Adipocyte (in vitro differentiated cells): ENCODE measurements at regions not wholly inside any gene's neighbourhood (a gene's known extent, or its start where the extent isn't known, plus 50 kb on each side); places are given as distances from the start of the nearest gene placed in this dataset.

Experiments used
- DNase-seq: peaks from one replicate; pipeline ENCODE4 v3.0.0-alpha.2; 2015; ENCODE audit warnings: low read depth
- H3K27me3 ChIP-seq: replicated peaks from 2 replicates; pipeline ENCODE4 v1.7.0; 2013; ENCODE audit warnings: mild to moderate bottlenecking, low read length, moderate library complexity; ENCODE audit not compliant: control insufficient read depth, insufficient read depth
- H3K36me3 ChIP-seq: 2 replicates; pipeline ENCODE4 v1.7.0; 2013; ENCODE audit warnings: low read length, mild to moderate bottlenecking, moderate library complexity; ENCODE audit not compliant: control insufficient read depth, insufficient read depth, severe bottlenecking
- H3K4me1 ChIP-seq: 2 replicates; pipeline ENCODE4 v1.7.0; 2013; ENCODE audit warnings: mild to moderate bottlenecking, low read length, moderate library complexity; ENCODE audit not compliant: control insufficient read depth, insufficient read depth
- H3K4me3 ChIP-seq: 2 replicates; pipeline ENCODE4 v1.7.0; 2013; ENCODE audit warnings: mild to moderate bottlenecking, low read length, moderate library complexity
- H3K9ac ChIP-seq: 2 replicates; pipeline ENCODE4 v1.7.0; 2013; ENCODE audit warnings: mild to moderate bottlenecking, low read length, moderate library complexity
- H3K9me3 ChIP-seq: 2 replicates; pipeline ENCODE4 v1.7.0; 2013; ENCODE audit warnings: mild to moderate bottlenecking, low read length, moderate library complexity; ENCODE audit not compliant: control insufficient read depth

DNA sequence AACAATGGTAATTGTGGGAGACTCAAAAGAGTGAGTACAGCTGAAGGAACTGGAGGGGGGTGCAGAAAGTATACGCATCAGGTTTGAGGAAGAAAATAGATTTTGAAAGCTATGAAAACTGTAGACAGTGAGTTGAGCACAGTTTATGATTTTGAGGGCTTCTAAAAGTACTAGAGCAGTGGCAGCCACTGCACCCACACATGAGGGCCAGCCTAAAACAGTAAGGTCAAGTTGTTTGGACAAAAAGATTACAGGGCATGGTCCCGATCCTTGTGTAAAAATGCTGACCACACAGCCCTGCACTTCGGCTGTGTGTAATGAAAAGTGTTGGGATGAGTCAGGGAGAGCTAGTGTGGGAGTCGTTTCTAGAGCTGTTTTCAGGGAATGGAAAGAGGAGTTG, 2282.1 kb downstream of the TP53TG3F start:
- no peaks in the 10 kb centered on the region for H3K27me3 ChIP-seq
- H3K36me3 ChIP-seq = no peaks in the 10 kb centered on the region
- no peak overlapping the region for H3K9ac ChIP-seq
- DNase-seq = no peak
- no peak overlapping the region for H3K4me3 ChIP-seq
- no peaks in the 10 kb centered on the region for H3K9me3 ChIP-seq
- H3K4me1 ChIP-seq = no peaks in the 10 kb centered on the region

DNA sequence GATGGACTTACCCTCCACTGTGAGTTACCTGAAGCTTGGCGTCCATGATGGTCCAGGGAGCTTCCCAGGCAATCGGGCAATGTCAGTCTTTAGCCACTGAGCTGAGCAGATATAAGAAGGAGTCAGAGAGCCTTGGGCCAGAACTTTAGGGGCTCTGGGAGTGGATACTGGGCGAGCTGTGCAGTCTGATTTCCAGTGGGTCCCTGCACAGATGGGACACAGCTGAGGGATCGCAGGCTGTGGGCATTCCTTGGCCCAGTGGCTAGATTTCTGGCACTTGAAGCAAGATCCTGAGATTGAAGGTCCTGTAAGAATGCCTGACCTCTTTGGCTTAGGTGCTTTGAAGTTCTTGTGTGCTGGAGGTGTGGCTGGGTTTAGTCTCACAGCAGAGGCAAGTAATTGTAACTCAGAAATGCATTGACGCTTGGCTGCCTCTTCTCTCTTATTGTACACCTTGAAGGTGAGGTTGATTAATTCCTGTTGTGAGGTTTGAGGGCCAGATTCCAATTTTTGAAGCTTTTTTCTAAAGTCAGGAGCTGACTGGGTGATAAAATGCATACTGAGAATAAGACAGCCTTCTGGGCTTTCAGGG, 2283.8 kb downstream of the TP53TG3F start:
- DNase-seq = no peak
- no peak overlapping the region for H3K4me3 ChIP-seq
- H3K9me3 ChIP-seq = no peaks in the 10 kb centered on the region
- no peak overlapping the region for H3K9ac ChIP-seq
- no peaks in the 10 kb centered on the region for H3K27me3 ChIP-seq
- H3K4me1 ChIP-seq = no peaks in the 10 kb centered on the region
- H3K36me3 ChIP-seq = no peaks in the 10 kb centered on the region

DNA sequence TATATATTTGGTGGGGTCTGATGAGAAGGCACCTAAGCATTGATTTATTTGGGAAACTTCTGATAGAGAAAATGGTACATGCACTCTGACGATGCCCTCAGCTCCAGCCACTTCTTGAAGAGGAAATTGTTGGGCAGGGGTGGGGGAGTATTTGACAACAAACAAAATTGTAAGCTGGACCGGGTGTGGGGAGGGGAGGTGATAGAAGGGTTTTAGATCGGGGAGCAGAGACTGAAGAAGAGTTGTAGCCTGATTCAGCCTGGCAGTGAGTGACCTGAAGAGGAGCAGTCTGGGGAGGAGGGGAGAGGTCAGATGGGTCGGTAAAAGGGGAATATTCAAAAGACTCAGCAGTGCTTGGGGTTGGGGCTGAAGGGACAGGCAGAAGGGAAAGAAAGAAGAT, 2284.7 kb downstream of the TP53TG3F start:
- no peaks in the 10 kb centered on the region for H3K9me3 ChIP-seq

DNA sequence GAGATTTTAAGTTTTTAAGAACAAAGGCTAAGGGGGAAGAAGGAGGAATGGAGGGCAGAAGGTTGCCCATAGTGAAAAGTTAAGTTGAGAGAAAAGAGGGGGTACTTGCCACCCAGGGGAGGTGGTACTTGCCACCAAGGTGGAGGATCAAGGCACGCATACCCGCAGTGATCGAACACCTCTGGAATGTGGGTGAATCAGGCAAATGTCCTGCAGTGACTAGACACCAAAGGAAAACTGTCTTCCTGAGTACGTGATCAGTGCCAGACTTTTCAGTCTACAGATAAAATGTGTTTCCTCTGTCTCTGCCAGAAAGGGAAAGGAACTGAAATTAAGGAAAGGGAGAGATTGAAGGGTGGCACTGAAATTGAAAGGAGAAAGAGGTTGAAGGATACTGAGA, 2285.3 kb downstream of the TP53TG3F start:
- H3K4me1 ChIP-seq = no peaks in the 10 kb centered on the region
- H3K9me3 ChIP-seq = no peaks in the 10 kb centered on the region
- H3K9ac ChIP-seq = no peak overlapping the region
- H3K36me3 ChIP-seq = no peaks in the 10 kb centered on the region
- no peak overlapping the region for H3K4me3 ChIP-seq
- H3K27me3 ChIP-seq = no peaks in the 10 kb centered on the region
- no peak for DNase-seq

More for the DNA sequence above, 2284.7 kb downstream of the TP53TG3F start:
- DNase-seq = no peak
- H3K27me3 ChIP-seq = no peaks in the 10 kb centered on the region
- H3K4me1 ChIP-seq = no peaks in the 10 kb centered on the region
- H3K36me3 ChIP-seq = no peaks in the 10 kb centered on the region
- no peak overlapping the region for H3K4me3 ChIP-seq
- H3K9ac ChIP-seq = no peak overlapping the region

DNA sequence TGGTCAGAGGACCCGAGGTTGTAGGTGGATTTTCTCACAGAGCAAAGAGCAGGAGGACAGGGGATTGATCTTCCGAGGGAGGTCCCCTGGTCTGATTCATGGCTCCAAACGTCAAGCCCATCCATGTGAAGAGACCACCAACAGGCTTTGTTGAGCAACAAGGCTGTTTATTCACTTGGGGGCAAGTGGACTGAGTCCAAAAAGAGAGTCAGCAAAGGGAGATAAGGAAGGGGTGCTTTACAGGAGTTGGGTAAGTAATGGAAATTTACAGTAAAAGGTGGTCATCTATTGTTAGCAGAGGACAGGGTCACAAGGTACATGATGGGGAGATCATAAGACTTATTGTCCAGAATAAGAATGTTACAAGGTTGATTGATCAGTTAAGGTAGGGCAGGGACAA, 2285.8 kb downstream of the TP53TG3F start:
- Histone ChIP-seq H3K9ac (no peak overlapping the region), H3K4me3 (no peak overlapping the region), H3K27me3 (no peaks in the 10 kb centered on the region), H3K36me3 (no peaks in the 10 kb centered on the region), H3K9me3 (no peaks in the 10 kb centered on the region), H3K4me1 (no peaks in the 10 kb centered on the region)
- no peak for DNase-seq

DNA sequence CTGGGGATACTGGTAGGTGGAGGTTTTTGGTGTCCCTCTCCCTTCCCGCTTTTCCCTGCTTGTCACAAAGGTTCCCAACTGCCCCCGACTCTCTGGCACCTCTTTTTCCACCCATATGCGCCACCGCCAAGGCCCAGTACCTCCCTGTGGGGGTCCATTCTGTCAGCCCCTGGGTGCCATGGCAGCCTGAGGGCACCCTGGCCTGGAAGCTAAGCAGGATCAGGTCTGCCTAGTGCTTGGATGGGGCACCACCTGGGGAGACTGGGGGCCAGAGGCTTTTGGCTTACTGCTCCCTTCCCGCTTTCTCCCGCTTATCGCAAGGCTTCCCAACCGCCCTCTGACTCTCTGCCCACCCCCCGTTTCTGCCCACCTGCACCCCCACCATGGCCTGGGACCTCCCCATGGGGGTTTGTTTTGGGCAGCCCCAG, 2286.4 kb downstream of the TP53TG3F start:
- DNase-seq = no peak
- H3K27me3 ChIP-seq = no peaks in the 10 kb centered on the region
- H3K9ac ChIP-seq = no peak overlapping the region
- no peaks in the 10 kb centered on the region for H3K4me1 ChIP-seq
- no peaks in the 10 kb centered on the region for H3K9me3 ChIP-seq
- H3K4me3 ChIP-seq = no peak overlapping the region
- H3K36me3 ChIP-seq = no peaks in the 10 kb centered on the region

DNA sequence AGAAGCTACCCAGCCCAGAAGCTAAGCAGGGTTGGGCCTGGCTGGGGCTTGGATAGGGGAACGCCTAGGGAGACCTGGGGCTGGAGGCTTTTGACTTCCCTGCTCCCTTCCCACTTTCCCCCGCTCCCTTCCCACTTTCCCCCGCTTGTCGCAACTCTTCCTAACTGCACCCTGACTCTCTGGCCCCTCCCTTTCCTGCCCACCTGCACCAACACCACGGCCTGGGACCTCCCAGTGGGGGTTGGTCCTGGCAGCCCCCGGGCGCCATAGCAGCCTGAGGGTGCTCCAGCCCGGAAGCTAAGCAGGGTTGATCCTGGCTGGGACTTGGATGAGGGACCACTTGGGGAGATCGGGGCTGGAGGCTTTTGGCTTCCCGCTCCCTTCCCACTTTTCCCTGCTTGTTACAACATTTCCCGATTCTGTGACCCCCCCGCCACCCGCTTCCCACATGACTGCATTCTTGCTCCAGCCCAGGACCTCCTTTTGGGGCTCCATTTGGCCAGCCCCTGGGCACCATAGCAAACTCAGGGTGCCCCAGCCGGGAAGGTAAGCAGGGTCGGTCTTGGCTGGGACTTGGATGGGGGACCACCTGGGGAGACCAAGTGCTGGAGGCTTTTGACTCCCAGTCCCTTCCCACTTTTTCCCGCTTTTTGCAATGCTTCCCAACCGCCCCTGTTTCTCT, 2287.0 kb downstream of the TP53TG3F start:
- H3K4me1 ChIP-seq = no peaks in the 10 kb centered on the region
- H3K9ac ChIP-seq = no peak overlapping the region
- no peak overlapping the region for H3K4me3 ChIP-seq
- no peaks in the 10 kb centered on the region for H3K36me3 ChIP-seq
- H3K27me3 ChIP-seq = no peaks in the 10 kb centered on the region
- no peak for DNase-seq
- no peaks in the 10 kb centered on the region for H3K9me3 ChIP-seq

DNA sequence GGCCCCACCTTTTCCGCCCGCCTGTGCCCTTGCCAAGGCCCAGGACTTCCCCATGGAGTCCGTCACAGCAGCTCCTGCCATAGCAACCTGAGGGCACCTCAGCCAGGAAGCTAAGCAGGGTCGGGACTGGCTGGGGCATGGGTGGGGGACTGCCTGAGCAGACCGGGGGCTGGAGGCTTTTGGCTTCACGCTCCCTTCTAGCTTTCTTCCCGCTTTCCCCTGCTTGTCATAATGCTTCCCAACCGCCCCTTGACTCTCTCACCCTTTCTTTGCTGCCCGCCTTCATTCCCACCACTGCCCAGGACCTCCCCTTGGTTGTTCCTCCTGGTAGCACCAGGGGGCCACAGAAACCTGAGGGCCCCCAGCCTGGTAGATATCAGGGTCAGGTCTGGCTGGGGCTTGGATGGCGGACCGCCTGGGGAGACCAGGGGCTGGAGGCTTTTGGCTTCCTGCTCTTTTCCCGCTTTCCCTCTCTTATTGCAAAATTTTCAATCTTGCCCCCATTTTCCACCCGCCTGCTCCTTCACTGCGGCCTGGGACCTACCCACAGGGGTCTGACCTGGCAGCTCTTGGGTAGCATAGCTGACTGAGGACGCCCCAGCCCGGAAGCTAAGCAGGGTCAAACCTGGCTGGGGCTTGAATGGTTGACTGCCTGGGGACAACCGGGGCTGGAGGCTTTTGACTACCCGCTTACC, 2287.7 kb downstream of the TP53TG3F start:
- H3K9me3 ChIP-seq = no peaks in the 10 kb centered on the region
- H3K36me3 ChIP-seq = no peaks in the 10 kb centered on the region
- H3K9ac ChIP-seq = no peak overlapping the region
- no peaks in the 10 kb centered on the region for H3K27me3 ChIP-seq
- DNase-seq = no peak
- H3K4me1 ChIP-seq = no peaks in the 10 kb centered on the region
- H3K4me3 ChIP-seq = no peak overlapping the region

DNA sequence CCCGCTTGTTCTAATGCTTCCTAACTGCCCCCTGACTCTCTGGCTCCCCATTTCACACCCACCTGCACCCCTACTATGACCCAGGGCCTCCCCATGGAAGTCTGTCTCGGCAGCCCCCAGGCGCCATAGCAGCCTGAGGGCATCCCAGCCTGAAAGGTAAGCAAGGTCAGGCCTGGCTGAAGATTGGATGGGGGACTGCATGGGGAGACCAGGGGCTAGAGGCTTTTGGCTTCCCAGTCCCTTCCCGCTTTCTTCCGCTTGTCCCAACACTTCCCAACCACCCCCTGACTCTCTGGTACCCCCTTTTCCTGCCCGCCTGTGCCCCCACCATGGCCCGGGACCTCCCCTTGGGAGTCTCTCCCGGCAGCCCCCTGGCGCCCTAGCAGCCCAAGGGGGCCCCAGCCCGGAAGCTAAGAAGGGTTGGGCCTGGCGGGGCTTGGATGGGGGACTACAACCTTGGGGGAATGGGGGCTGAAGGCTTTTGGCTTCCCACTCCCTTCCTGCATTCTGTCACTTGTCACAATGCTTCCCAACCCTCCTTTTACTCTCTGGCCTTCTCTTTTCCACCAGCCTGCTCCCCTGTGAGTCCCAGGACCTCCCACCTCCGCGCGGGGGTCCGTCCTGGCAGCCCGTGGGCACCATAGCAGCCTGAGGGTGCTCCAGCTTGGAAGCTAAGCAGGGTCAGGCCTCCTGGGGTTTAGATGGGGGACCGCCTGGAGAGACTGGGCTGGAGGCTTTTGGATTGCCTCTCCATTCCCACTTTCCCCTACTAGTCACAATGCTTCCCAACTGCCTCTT, 2288.4 kb downstream of the TP53TG3F start:
- H3K9me3 ChIP-seq = no peaks in the 10 kb centered on the region
- H3K9ac ChIP-seq = no peak overlapping the region
- no peaks in the 10 kb centered on the region for H3K27me3 ChIP-seq
- no peaks in the 10 kb centered on the region for H3K4me1 ChIP-seq
- no peak for DNase-seq
- no peak overlapping the region for H3K4me3 ChIP-seq
- H3K36me3 ChIP-seq = no peaks in the 10 kb centered on the region

DNA sequence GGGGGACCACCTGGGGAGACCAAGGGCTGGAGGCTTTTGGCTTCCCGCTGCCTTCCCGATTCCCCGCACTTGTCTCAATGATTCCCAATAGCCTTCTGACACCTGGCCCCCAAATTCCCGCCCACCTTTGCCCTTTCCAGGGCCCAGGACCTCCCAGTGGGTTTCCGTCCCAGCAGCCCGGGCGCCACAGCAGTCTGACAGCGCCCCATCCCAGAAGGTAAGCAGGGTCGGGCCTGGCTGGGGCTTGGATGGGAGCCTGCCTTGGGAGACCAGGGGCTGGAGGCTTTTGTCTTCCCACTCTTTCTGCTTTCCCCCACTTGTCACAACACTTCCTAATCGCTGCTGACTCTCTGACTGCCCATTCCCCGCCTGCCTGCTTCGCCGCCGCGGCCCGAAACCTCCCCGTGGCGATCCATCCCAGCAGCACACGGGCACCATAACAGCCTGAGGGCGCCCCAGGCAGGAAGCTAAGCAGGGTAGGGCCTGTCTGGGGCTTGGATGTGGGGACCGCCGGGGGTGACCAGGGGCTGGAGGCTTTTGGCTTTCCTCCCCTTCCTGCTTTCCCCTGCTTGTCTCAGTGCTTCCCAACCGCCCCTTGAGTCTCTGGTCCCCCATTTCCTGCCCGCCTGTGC, 2289.3 kb downstream of the TP53TG3F start:
- Histone ChIP-seq H3K4me3 (no peak overlapping the region), H3K36me3 (no peaks in the 10 kb centered on the region), H3K27me3 (no peaks in the 10 kb centered on the region), H3K4me1 (no peaks in the 10 kb centered on the region), H3K9me3 (no peaks in the 10 kb centered on the region), H3K9ac (no peak overlapping the region)
- DNase-seq = no peak
